Neural cell (in vitro differentiated cells): ENCODE measurements at regions not wholly inside any gene's neighbourhood (a gene's known extent, or its start where the extent isn't known, plus 50 kb on each side); places are given as distances from the start of the nearest gene placed in this dataset.

Source experiments
- H2AFZ ChIP-seq: fragments of 200-600, 300-800 bp; sonication (generic), shearing (Covaris generic); 2 replicates; pipeline ENCODE4 v1.6.0; 2014; ENCODE audit warnings: low read depth, mild to moderate bottlenecking, antibody characterized with exemption, low read length, moderate library complexity
- H3F3A ChIP-seq: fragments of 200-600 bp; shearing (Covaris generic); 2 replicates; pipeline ENCODE4 v1.6.1; 2016; ENCODE audit warnings: mild to moderate bottlenecking, moderate library complexity, mixed read lengths, antibody characterized with exemption, low read length; ENCODE audit not compliant: insufficient read depth, poor library complexity, severe bottlenecking
- H3K27ac ChIP-seq: fragments of 200-600, 300-800 bp; sonication (generic), shearing (Covaris generic); 2 replicates; pipeline ENCODE4 v1.5.1; 2014; ENCODE audit warnings: mild to moderate bottlenecking, low read length, moderate library complexity
- H3K27me3 ChIP-seq: fragments of 300-800, 200-600 bp; sonication (generic), shearing (Covaris generic); 2 replicates; pipeline ENCODE4 v1.6.0; 2014; ENCODE audit warnings: mild to moderate bottlenecking, low read depth, low read length, moderate library complexity; ENCODE audit not compliant: insufficient read depth
- H3K36me3 ChIP-seq: fragments of 300-800, 200-600 bp; sonication (generic), shearing (Covaris generic); 2 replicates; pipeline ENCODE4 v1.5.1; 2014; ENCODE audit warnings: mild to moderate bottlenecking, antibody characterized with exemption, low read length, moderate library complexity; ENCODE audit not compliant: insufficient read depth
- H3K4me2 ChIP-seq: fragments of 300-800, 200-600 bp; sonication (generic), shearing (Covaris generic); 2 replicates; pipeline ENCODE4 v1.6.0; 2014; ENCODE audit warnings: mild to moderate bottlenecking, low read length
- H3K4me3 ChIP-seq: fragments of 300-800, 200-600 bp; sonication (generic), shearing (Covaris generic); 2 replicates; pipeline ENCODE4 v1.5.1; 2014; ENCODE audit warnings: mild to moderate bottlenecking, low read length, moderate library complexity
- H3K79me2 ChIP-seq: fragments of 200-600 bp; shearing (Covaris generic); replicated peaks from 2 replicates; pipeline ENCODE4 v1.6.0; 2014; ENCODE audit warnings: mild to moderate bottlenecking, low read length, moderate library complexity; ENCODE audit not compliant: insufficient read depth
- H3K9ac ChIP-seq: fragments of 300-800, 200-600 bp; sonication (generic), shearing (Covaris generic); 2 replicates; pipeline ENCODE4 v1.6.1; 2016; ENCODE audit warnings: mild to moderate bottlenecking, low read length, mixed read lengths
- H3K9me2 ChIP-seq: fragments of 200-600 bp; shearing (Covaris generic); 2 replicates; pipeline ENCODE4 v1.6.1; 2016; ENCODE audit warnings: mild to moderate bottlenecking, low read length, mixed read lengths; ENCODE audit not compliant: insufficient read depth
- H3K9me3 ChIP-seq: fragments of 200-600, 300-800 bp; sonication (generic), shearing (Covaris generic); 2 replicates; pipeline ENCODE4 v1.6.1; 2016; ENCODE audit warnings: mild to moderate bottlenecking, mixed run types, low read length, moderate library complexity, mixed read lengths
- H4K20me1 ChIP-seq: fragments of 200-600 bp; shearing (Covaris generic); 2 replicates; pipeline ENCODE4 v1.6.1; 2016; ENCODE audit warnings: mild to moderate bottlenecking, mixed run types; ENCODE audit not compliant: insufficient read depth
- CTCF ChIP-seq: fragments of 450-650 bp; IDR thresholded peaks from 2 replicates; pipeline ENCODE4 v1.5.1; 2014; ENCODE audit warnings: antibody characterized with exemption, mild to moderate bottlenecking, moderate library complexity; ENCODE audit not compliant: poor library complexity, severe bottlenecking
- EP300 ChIP-seq: fragments of 450-650 bp; conservative IDR thresholded peaks from 2 replicates; pipeline ENCODE4 v1.6.1; 2014; ENCODE audit warnings: antibody characterized with exemption, mild to moderate bottlenecking, moderate library complexity; ENCODE audit not compliant: poor library complexity, severe bottlenecking
- EZH2 ChIP-seq: fragments of 200-600, 300-800 bp; shearing (Covaris generic), sonication (generic); IDR thresholded peaks from 2 replicates; pipeline ENCODE4 v1.6.1; 2014; ENCODE audit warnings: antibody characterized with exemption, low read length, borderline replicate concordance, mild to moderate bottlenecking; ENCODE audit not compliant: insufficient read depth, poor library complexity, severe bottlenecking
- MXI1 ChIP-seq: fragments of 450-650 bp; conservative IDR thresholded peaks from 2 replicates; pipeline ENCODE4 v1.6.1; 2014; ENCODE audit warnings: antibody characterized with exemption, mild to moderate bottlenecking; ENCODE audit not compliant: poor library complexity, severe bottlenecking
- POLR2AphosphoS5 ChIP-seq: IDR thresholded peaks from 2 replicates; pipeline ENCODE4 v1.6.1; 2012
- RAD21 ChIP-seq: fragments of 450-650 bp; conservative IDR thresholded peaks from 2 replicates; pipeline ENCODE4 v1.6.1; 2014; ENCODE audit warnings: antibody characterized with exemption, mild to moderate bottlenecking, moderate library complexity
- REST ChIP-seq: IDR thresholded peaks from 2 replicates; pipeline ENCODE4 v1.6.1; 2012; ENCODE audit warnings: borderline replicate concordance
- SMC3 ChIP-seq: fragments of 450-650 bp; conservative IDR thresholded peaks from 2 replicates; pipeline ENCODE4 v1.6.1; 2014; ENCODE audit warnings: antibody characterized with exemption, mild to moderate bottlenecking, moderate library complexity; ENCODE audit not compliant: poor library complexity
- TAF1 ChIP-seq: IDR thresholded peaks from 2 replicates; pipeline ENCODE4 v1.6.1; 2012; ENCODE audit warnings: low read depth

GRCh38 chr13:99864627-99864990, 107.0 kb downstream of the ZIC5 start:
- Histone ChIP-seq H3K4me3 (no peak overlapping the region), H3K79me2 (no peaks in the 10 kb centered on the region), H3K36me3 (no peaks in the 10 kb centered on the region), H3F3A (no peaks in the 10 kb centered on the region), H4K20me1 (no peaks in the 10 kb centered on the region), H3K9me2 (no peaks in the 10 kb centered on the region), H3K4me2 (no peak overlapping the region), H3K27ac (no peak overlapping the region), H3K9ac (no peak overlapping the region), H3K27me3 (no peaks in the 10 kb centered on the region), H3K9me3 (no peaks in the 10 kb centered on the region), H2AFZ (no peak overlapping the region)
- TF ChIP-seq EZH2, result no peak

- Histone ChIP-seq H3K4me3 (no peak overlapping the region), H3K9ac (no peak overlapping the region), H3K27ac (no peak overlapping the region), H3K79me2 (no peaks in the 10 kb centered on the region), H3K9me2 (no peaks in the 10 kb centered on the region), H3K4me2 (no peak overlapping the region), H3K9me3 (no peaks in the 10 kb centered on the region), H2AFZ (no peak overlapping the region), H3K36me3 (no peaks in the 10 kb centered on the region), H4K20me1 (no peaks in the 10 kb centered on the region), H3F3A (no peaks in the 10 kb centered on the region), H3K27me3 (no peaks in the 10 kb centered on the region)
- no peak for TF ChIP-seq CTCF
Measured at GRCh38 chr13:99863789-99864626, 107.6 kb downstream of the ZIC5 start.

- Histone ChIP-seq H3K4me3 (no peak overlapping the region), H3K9me3 (no peaks in the 10 kb centered on the region), H3K27ac (no peak overlapping the region), H3F3A (no peaks in the 10 kb centered on the region), H3K36me3 (no peaks in the 10 kb centered on the region), H3K9me2 (no peaks in the 10 kb centered on the region), H2AFZ (no peak overlapping the region), H3K4me2 (no peak overlapping the region), H3K27me3 (no peaks in the 10 kb centered on the region), H3K9ac (no peak overlapping the region), H3K79me2 (no peaks in the 10 kb centered on the region), H4K20me1 (no peaks in the 10 kb centered on the region)
- TF ChIP-seq REST (no peak), RAD21 (no peak), CTCF (no peak), MXI1 (no peak), POLR2AphosphoS5 (no peak), TAF1 (no peak), EZH2 (no peak), SMC3 (no peak), EP300 (no peak)
Measured at GRCh38 chr13:99862244-99862643, 109.3 kb downstream of the ZIC5 start.
